H1 (cell line): ENCODE measurements at regions not wholly inside any gene's neighbourhood (a gene's known extent, or its start where the extent isn't known, plus 50 kb on each side); places are given as distances from the start of the nearest gene placed in this dataset.

ENCODE experiments used
- CTCF ChIA-PET: fragments of 300-600 bp; sonication (Branson Sonifier 250); formaldehyde crosslinking; loops from one replicate; lab custom pipeline; 2021; ENCODE audit not compliant: partially characterized antibody; lab: Charles Lee
- POLR2A ChIA-PET: fragments of 300-600 bp; sonication (Branson Sonifier 250); formaldehyde crosslinking; loops from one replicate; lab custom pipeline; 2021; ENCODE audit warnings: inconsistent platforms; ENCODE audit not compliant: partially characterized antibody; lab: Charles Lee
- DNase-seq, 2 experiments: peaks; one replicate each; pipeline versions ENCODE4 v3.0.0 to v3.0.0-alpha.2; 2010 to 2022; ENCODE audit warnings: low spot score in 2 of 2, low read depth in 1 of 2, mixed read lengths in 1 of 2
- FAIRE-seq: peaks from 2 replicates; lab custom pipeline; 2011; peaks lifted over from hg19 to GRCh38; lab: Jason Lieb, UNC
- H2AFZ ChIP-seq: 2 replicates; pipeline ENCODE4 v1.8.1; 2012; ENCODE audit warnings: low read length, inconsistent platforms
- H2AK5ac ChIP-seq: 2 replicates; pipeline ENCODE4 v1.6.1; 2013; ENCODE audit warnings: low read depth, low read length
- H2BK120ac ChIP-seq: replicated peaks from 2 replicates; pipeline ENCODE3; 2013; ENCODE audit warnings: low read depth, low read length, inconsistent platforms
- H2BK12ac ChIP-seq: 2 replicates; pipeline ENCODE4 v1.6.1; 2013; ENCODE audit warnings: low read depth, low read length
- H2BK15ac ChIP-seq: 2 replicates; pipeline ENCODE4 v1.6.1; 2013; ENCODE audit warnings: low read length
- H2BK20ac ChIP-seq: 2 replicates; pipeline ENCODE4 v1.6.1; 2013; ENCODE audit warnings: low read length
- H2BK5ac ChIP-seq: 2 replicates; pipeline ENCODE4 v1.6.1; 2013; ENCODE audit warnings: low read depth, low read length
- H3K14ac ChIP-seq: 2 replicates; pipeline ENCODE4 v1.6.1; 2013; ENCODE audit warnings: inconsistent platforms; ENCODE audit not compliant: insufficient read length
- H3K18ac ChIP-seq: 2 replicates; pipeline ENCODE4 v1.6.1; 2013; ENCODE audit warnings: low read length; ENCODE audit errors: extremely low read depth
- H3K23ac ChIP-seq: 2 replicates; pipeline ENCODE4 v1.6.1; 2013; ENCODE audit warnings: inconsistent platforms; ENCODE audit not compliant: insufficient read length
- H3K23me2 ChIP-seq: 2 replicates; pipeline ENCODE4 v1.6.1; 2013; ENCODE audit warnings: low read depth, low read length
- H3K27ac ChIP-seq: 2 replicates; pipeline ENCODE4 v1.6.1; 2011; ENCODE audit warnings: low read depth, low read length, inconsistent platforms
- H3K27me3 ChIP-seq, 4 experiments: replicated peaks in 1 of 4; 1 replicate in 1 of 4; 2 replicates in 3 of 4; pipeline versions ENCODE4 v1.6.1 to v1.8.1; 2011 to 2013; ENCODE audit warnings: low read length in 3 of 4, mild to moderate bottlenecking in 3 of 4, inconsistent platforms in 2 of 4, mixed read lengths in 2 of 4, moderate library complexity in 1 of 4; ENCODE audit not compliant: control insufficient read depth in 3 of 4, insufficient read depth in 3 of 4; ENCODE audit errors: extremely low read depth in 1 of 4
- H3K36me3 ChIP-seq, 4 experiments: 2 replicates each; pipeline versions ENCODE4 v1.6.1 to v1.8.1; 2011 to 2013; ENCODE audit warnings: mild to moderate bottlenecking in 4 of 4, low read length in 3 of 4, moderate library complexity in 2 of 4, control low read depth in 1 of 4, inconsistent platforms in 1 of 4; ENCODE audit not compliant: insufficient read depth in 4 of 4, control insufficient read depth in 2 of 4
- H3K4ac ChIP-seq: replicated peaks from 2 replicates; pipeline ENCODE3; 2013; ENCODE audit warnings: low read length, low read depth, mixed read lengths, inconsistent platforms; ENCODE audit not compliant: insufficient read length
- H3K4me1 ChIP-seq, 4 experiments: replicated peaks in 1 of 4; 1 replicate in 1 of 4; 2 replicates in 3 of 4; pipeline versions ENCODE4 v1.6.1 to v1.8.1; 2011 to 2013; ENCODE audit warnings: low read length in 3 of 4, inconsistent platforms in 2 of 4, mixed read lengths in 1 of 4; ENCODE audit not compliant: insufficient read depth in 4 of 4, control insufficient read depth in 3 of 4
- H3K4me2 ChIP-seq, 2 experiments: 2 replicates each; pipeline versions ENCODE4 v1.6.1 to v1.8.1; 2011 to 2013; ENCODE audit warnings: low read depth in 2 of 2, low read length in 2 of 2, control low read depth in 1 of 2, inconsistent platforms in 1 of 2, mild to moderate bottlenecking in 1 of 2; ENCODE audit not compliant: insufficient read depth in 1 of 2
- H3K4me3 ChIP-seq, 4 experiments: fragments of 200-600, 300-600 bp in 1 of 4; sonication (generic), shearing (Covaris generic), sonication (Bioruptor Twin) in 1 of 4; 2 replicates each; pipeline versions ENCODE4 v1.5.1 to v1.8.1; 2011 to 2016; ENCODE audit warnings: low read length in 4 of 4, low read depth in 3 of 4, control low read depth in 2 of 4, inconsistent platforms in 2 of 4, mild to moderate bottlenecking in 2 of 4, mixed read lengths in 1 of 4, moderate library complexity in 1 of 4; ENCODE audit not compliant: insufficient read depth in 2 of 4; ENCODE audit errors: extremely low read depth in 1 of 4
- H3K56ac ChIP-seq: replicated peaks from 2 replicates; pipeline ENCODE3; 2013; ENCODE audit warnings: low read depth, mild to moderate bottlenecking, mixed read lengths, low read length, inconsistent platforms; ENCODE audit not compliant: insufficient read length
- H3K79me1 ChIP-seq: 2 replicates; pipeline ENCODE4 v1.6.1; 2013; ENCODE audit warnings: low read depth, low read length, control low read depth
- H3K79me2 ChIP-seq, 2 experiments: 2 replicates each; pipeline versions ENCODE4 v1.6.1 to v1.8.1; 2012 to 2013; ENCODE audit warnings: low read length in 2 of 2, mild to moderate bottlenecking in 2 of 2, inconsistent platforms in 1 of 2; ENCODE audit not compliant: insufficient read depth in 2 of 2, control insufficient read depth in 1 of 2
- H3K9ac ChIP-seq, 4 experiments: replicated peaks in 1 of 4; 1 replicate in 1 of 4; 2 replicates in 3 of 4; pipeline versions ENCODE4 v1.6.1 to v1.8.1; 2011 to 2013; ENCODE audit warnings: low read depth in 3 of 4, low read length in 3 of 4, control low read depth in 2 of 4, mild to moderate bottlenecking in 2 of 4, moderate library complexity in 2 of 4, inconsistent platforms in 1 of 4; ENCODE audit errors: extremely low read depth in 1 of 4
- H3K9me3 ChIP-seq, 2 experiments: 2 replicates each; pipeline versions ENCODE4 v1.6.1 to v1.8.1; 2012 to 2013; ENCODE audit warnings: mild to moderate bottlenecking in 2 of 2, moderate library complexity in 2 of 2, control low read depth in 1 of 2, inconsistent platforms in 1 of 2, low read depth in 1 of 2, low read length in 1 of 2, mixed read lengths in 1 of 2; ENCODE audit not compliant: insufficient read depth in 2 of 2
- H4K20me1 ChIP-seq, 2 experiments: replicated peaks in 1 of 2; 2 replicates each; pipeline versions ENCODE3 to v1.8.1; 2011 to 2013; ENCODE audit warnings: inconsistent platforms in 2 of 2, low read length in 2 of 2, mild to moderate bottlenecking in 1 of 2; ENCODE audit not compliant: insufficient read depth in 2 of 2, control insufficient read depth in 1 of 2
- H4K5ac ChIP-seq: 2 replicates; pipeline ENCODE4 v1.6.1; 2013; ENCODE audit warnings: low read length, low read depth, mixed read lengths, inconsistent platforms; ENCODE audit not compliant: insufficient read length
- H4K8ac ChIP-seq: 2 replicates; pipeline ENCODE4 v1.8.0; 2013; ENCODE audit warnings: mild to moderate bottlenecking, moderate library complexity, low read length, inconsistent platforms; ENCODE audit not compliant: insufficient read depth; ENCODE audit errors: extremely low read depth
- H4K91ac ChIP-seq: replicated peaks from 2 replicates; pipeline ENCODE3; 2013; ENCODE audit warnings: low read length, mixed read lengths, inconsistent platforms; ENCODE audit not compliant: insufficient read length
- CEBPB ChIP-seq: IDR thresholded peaks from 2 replicates; pipeline ENCODE4 v1.6.1; 2012; ENCODE audit warnings: low read depth, low read length
- E2F6 ChIP-seq: IDR thresholded peaks from 2 replicates; pipeline ENCODE4 v1.6.1; 2012; ENCODE audit warnings: inconsistent platforms
- RAD21 ChIP-seq, 2 experiments: IDR thresholded peaks in 1 of 2; conservative IDR thresholded peaks in 1 of 2; 2 replicates each; pipeline ENCODE4 v1.6.1; 2011; ENCODE audit warnings: low read depth in 2 of 2, low read length in 2 of 2, improper control_type of control experiment in 1 of 2, inconsistent platforms in 1 of 2, mild to moderate bottlenecking in 1 of 2, moderate library complexity in 1 of 2
- SIX5 ChIP-seq: IDR thresholded peaks from 2 replicates; pipeline ENCODE4 v1.6.1; 2011; ENCODE audit warnings: mild to moderate bottlenecking, low read depth, low read length
- TAF7 ChIP-seq: optimal IDR thresholded peaks from 2 replicates; pipeline ENCODE3; 2011; ENCODE audit warnings: low read depth, mild to moderate bottlenecking, inconsistent platforms, low read length, moderate library complexity, borderline replicate concordance

GRCh38 chr14:98941481-98941880 lies 330.5 kb downstream of the BCL11B start:
- Histone ChIP-seq H2BK5ac (no peak overlapping the region), H3K23me2 (no peaks in the 10 kb centered on the region), H4K91ac (no peak overlapping the region), H3K14ac (no peak overlapping the region)
- no peak for TF ChIP-seq CEBPB
- no peak for TF ChIP-seq RAD21 (IDR thresholded peaks at IDR 0.05 in 1 of 2, conservative IDR thresholded peaks at IDR 0.05 in 1 of 2; ENCODE audit: low read depth in 2 of 2, low read length in 2 of 2)
- no peak for TF ChIP-seq E2F6
- TF ChIP-seq TAF7, result no peak
- no peak for TF ChIP-seq SIX5
- TF ChIP-seq, all 59 proteins: peak for 0
- no peak overlapping the region for H2BK120ac ChIP-seq
- ChIA-PET CTCF (interaction anchor here (1.0 kb wide), 1 partner anchor 20 kb away, joined by 3 read pairs; no protein-coding TSS in a partner anchor), POLR2A (no interaction called here)
- no peaks in the 10 kb centered on the region for H3K79me1 ChIP-seq
- FAIRE-seq (no peak), DNase-seq (no peak)
- no peak overlapping the region for H4K8ac ChIP-seq
- no peak overlapping the region for H2BK20ac ChIP-seq
- no peak overlapping the region for H3K4me3 ChIP-seq
- H3K4me2 ChIP-seq, result no peak overlapping the region
- no peaks in the 10 kb centered on the region for H3K9me3 ChIP-seq
- H3K36me3 ChIP-seq, result no peaks in the 10 kb centered on the region
- no peak overlapping the region for H2BK12ac ChIP-seq
- no peak overlapping the region for H3K27ac ChIP-seq
- H3K4ac ChIP-seq, result no peak overlapping the region
- no peaks in the 10 kb centered on the region; a peak in 1 of 7 replicates for H3K27me3 ChIP-seq
- H2AK5ac ChIP-seq, result no peak overlapping the region
- H3K56ac ChIP-seq, result no peak overlapping the region
- no peaks in the 10 kb centered on the region for H4K20me1 ChIP-seq
- no peaks in the 10 kb centered on the region for H3K4me1 ChIP-seq
- H4K5ac ChIP-seq, result no peak overlapping the region
- H3K18ac ChIP-seq, result no peak overlapping the region
- no peak overlapping the region for H2AFZ ChIP-seq
- no peak overlapping the region for H2BK15ac ChIP-seq
- H3K79me2 ChIP-seq, result no peaks in the 10 kb centered on the region
- H3K23ac ChIP-seq, result no peak overlapping the region
- no peak overlapping the region for H3K9ac ChIP-seq
